ENCODE measurements at regions not wholly inside any gene's neighbourhood (a gene's known extent, or its start where the extent isn't known, plus 50 kb on each side); places are given as distances from the start of the nearest gene placed in this dataset.

DNA sequence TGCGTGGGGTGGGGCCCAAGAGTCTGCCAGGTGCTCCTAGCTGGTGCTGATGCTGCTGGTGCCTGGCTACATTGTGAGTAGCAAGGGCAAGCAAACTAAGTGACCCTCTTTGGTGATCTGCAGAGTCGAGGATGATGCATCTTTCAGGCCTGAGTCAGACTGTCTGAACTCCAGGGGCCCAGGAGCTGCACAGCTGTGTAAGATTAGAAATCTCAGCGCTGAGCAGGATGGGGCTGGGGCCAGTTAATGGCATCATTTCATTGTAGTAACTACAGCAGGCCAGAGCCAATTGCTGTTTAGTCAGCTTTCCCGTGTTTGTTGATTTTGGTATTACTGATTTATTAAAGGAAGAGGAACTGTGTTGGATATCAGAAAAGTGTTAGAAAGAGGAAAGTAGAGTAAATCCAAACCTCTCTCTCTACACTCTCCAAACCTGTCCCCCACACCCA, 365.2 kb downstream of the PAX1 start:
- DNase-seq (ENCODE audit: extremely low read depth, insufficient read length), result no peak
- TF ChIP-seq, protein P1, sequence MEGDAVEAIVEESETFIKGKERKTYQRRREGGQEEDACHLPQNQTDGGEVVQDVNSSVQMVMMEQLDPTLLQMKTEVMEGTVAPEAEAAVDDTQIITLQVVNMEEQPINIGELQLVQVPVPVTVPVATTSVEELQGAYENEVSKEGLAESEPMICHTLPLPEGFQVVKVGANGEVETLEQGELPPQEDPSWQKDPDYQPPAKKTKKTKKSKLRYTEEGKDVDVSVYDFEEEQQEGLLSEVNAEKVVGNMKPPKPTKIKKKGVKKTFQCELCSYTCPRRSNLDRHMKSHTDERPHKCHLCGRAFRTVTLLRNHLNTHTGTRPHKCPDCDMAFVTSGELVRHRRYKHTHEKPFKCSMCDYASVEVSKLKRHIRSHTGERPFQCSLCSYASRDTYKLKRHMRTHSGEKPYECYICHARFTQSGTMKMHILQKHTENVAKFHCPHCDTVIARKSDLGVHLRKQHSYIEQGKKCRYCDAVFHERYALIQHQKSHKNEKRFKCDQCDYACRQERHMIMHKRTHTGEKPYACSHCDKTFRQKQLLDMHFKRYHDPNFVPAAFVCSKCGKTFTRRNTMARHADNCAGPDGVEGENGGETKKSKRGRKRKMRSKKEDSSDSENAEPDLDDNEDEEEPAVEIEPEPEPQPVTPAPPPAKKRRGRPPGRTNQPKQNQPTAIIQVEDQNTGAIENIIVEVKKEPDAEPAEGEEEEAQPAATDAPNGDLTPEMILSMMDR (IDR thresholded peaks at IDR 0.05; ENCODE audit: insufficient read depth, low read length, poor library complexity, severe bottlenecking), result no peak
- Histone ChIP-seq H3K27me3 (replicated peaks; ENCODE audit: control insufficient read depth, insufficient read depth, low read length) (no peaks in the 10 kb centered on the region), H3K4me3 (replicated peaks; ENCODE audit: low read depth, low read length) (no peak overlapping the region), H3K36me3 (ENCODE audit: control insufficient read depth, insufficient read depth, low read length) (no peaks in the 10 kb centered on the region)

DNA sequence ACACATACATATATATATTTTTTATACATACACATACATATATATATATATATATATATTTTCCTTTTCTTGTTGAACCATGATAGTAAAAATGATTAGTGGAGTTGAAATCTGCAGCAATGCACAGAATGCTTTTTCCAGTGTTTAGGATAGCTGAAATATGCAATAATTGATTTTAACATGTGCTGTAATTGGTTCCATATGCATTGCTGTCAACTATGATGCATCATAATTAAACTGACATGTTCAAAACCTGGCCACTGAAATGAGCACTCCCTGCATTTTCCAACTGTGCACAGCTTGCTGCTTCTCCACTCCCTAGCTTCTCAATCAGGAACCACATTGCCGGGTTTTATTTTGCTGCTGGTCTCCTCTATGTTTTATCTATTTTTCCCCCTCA, 358.3 kb downstream of the PAX1 start:
- H3K36me3 ChIP-seq (ENCODE audit: control insufficient read depth, insufficient read depth, low read length), result no peaks in the 10 kb centered on the region
- H3K4me3 ChIP-seq (replicated peaks; ENCODE audit: low read depth, low read length), result no peak overlapping the region
- TF ChIP-seq, protein P1 (IDR thresholded peaks at IDR 0.05; ENCODE audit: insufficient read depth, low read length, poor library complexity, severe bottlenecking), result no peak
- no peaks in the 10 kb centered on the region for H3K27me3 ChIP-seq (replicated peaks; ENCODE audit: control insufficient read depth, insufficient read depth, low read length)
- DNase-seq (ENCODE audit: extremely low read depth, insufficient read length), result no peak

DNA sequence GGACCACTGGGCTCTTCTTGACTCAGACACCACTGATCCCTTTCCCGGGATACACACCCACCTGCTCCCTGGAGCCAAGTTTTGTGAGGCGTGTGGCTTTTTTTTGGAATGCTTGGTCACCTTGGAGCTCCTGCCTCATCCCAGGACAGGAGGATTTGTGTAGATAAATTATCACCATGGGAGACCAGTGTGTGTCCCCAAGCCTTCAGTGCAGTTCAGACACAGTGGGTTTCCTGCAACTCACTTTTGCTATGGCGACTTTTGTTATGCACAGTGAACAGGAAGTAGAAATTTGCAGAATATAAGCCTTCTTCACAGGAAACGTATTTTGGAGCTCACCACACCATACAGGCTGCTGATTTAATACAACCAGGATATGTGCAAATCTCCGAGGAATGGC, 357.4 kb downstream of the PAX1 start:
- H3K27me3 ChIP-seq (replicated peaks; ENCODE audit: control insufficient read depth, insufficient read depth, low read length), result no peaks in the 10 kb centered on the region
- H3K4me3 ChIP-seq (replicated peaks; ENCODE audit: low read depth, low read length), result no peak overlapping the region
- H3K36me3 ChIP-seq (ENCODE audit: control insufficient read depth, insufficient read depth, low read length), result no peaks in the 10 kb centered on the region
- TF ChIP-seq, protein P1 (IDR thresholded peaks at IDR 0.05; ENCODE audit: insufficient read depth, low read length, poor library complexity, severe bottlenecking), result no peak
- no peak for DNase-seq (ENCODE audit: extremely low read depth, insufficient read length)

DNA sequence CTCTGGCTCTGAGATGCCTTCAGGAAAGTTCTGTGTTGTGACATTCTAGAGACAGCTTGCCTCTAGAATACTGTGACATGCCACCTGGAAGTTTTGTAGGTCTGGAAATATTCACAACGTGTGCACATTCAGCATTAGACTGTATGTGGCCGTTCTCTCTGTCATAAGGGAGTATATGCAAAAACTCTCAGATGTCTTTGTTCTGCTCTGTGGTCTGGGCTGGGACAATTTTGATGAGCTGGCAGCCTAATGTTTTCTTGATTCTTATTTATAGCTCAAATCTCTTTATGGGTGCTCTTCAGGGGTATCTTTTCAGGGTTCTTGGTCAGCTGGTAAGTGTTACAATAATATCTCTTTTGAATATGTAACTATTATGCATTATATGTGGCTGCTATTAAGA, 355.1 kb downstream of the PAX1 start:
- H3K36me3 ChIP-seq (ENCODE audit: control insufficient read depth, insufficient read depth, low read length), result no peaks in the 10 kb centered on the region
- no peaks in the 10 kb centered on the region for H3K27me3 ChIP-seq (replicated peaks; ENCODE audit: control insufficient read depth, insufficient read depth, low read length)
- no peak for DNase-seq (ENCODE audit: extremely low read depth, insufficient read length)
- TF ChIP-seq, protein P1 (IDR thresholded peaks at IDR 0.05; ENCODE audit: insufficient read depth, low read length, poor library complexity, severe bottlenecking), result no peak
- no peak overlapping the region for H3K4me3 ChIP-seq (replicated peaks; ENCODE audit: low read depth, low read length)

DNA sequence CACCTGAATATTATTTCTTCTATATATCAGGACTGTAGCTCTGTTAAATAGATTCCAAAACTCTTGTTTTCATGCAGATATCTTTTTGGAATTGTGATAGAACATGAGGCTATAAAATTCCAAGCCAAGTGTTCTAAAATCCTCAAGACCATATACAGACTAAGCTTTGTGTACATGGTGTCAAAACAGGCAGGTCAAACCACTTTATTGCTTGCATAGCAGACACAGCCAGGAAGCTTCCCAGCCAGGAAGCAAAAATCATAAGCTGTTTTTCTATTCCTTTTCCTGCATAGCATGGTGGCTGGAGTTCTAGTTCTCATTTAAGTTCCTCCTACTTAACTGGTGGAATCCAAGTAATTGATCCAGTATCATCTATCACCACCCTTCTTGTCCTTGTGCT, 353.3 kb downstream of the PAX1 start:
- Histone ChIP-seq H3K4me3 (replicated peaks; ENCODE audit: low read depth, low read length) (no peak overlapping the region), H3K36me3 (ENCODE audit: control insufficient read depth, insufficient read depth, low read length) (no peaks in the 10 kb centered on the region), H3K27me3 (replicated peaks; ENCODE audit: control insufficient read depth, insufficient read depth, low read length) (no peaks in the 10 kb centered on the region)
- DNase-seq (ENCODE audit: extremely low read depth, insufficient read length), result no peak
- TF ChIP-seq, protein P1 (IDR thresholded peaks at IDR 0.05; ENCODE audit: insufficient read depth, low read length, poor library complexity, severe bottlenecking), result no peak

DNA sequence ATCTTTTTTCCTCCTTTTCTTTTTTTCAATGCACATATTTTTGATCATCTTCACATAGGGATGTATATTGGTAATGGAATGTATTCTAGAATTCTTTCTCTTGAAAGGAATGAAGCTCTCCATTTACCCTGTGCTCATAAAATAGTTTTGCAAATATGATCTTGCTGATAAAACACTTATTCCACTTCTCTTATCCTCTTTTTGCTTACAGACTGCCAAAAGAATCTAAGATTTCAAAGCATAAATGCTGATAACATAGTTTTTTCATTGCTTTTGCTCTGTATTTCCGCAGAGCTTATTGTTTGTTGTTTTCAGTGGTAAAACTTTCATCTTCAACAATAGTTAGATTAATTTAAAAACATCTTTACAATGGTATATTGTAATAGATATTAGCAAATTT, 350.5 kb downstream of the PAX1 start:
- no peak for DNase-seq (ENCODE audit: extremely low read depth, insufficient read length)
- Histone ChIP-seq H3K27me3 (replicated peaks; ENCODE audit: control insufficient read depth, insufficient read depth, low read length) (no peaks in the 10 kb centered on the region), H3K4me3 (replicated peaks; ENCODE audit: low read depth, low read length) (no peak overlapping the region), H3K36me3 (ENCODE audit: control insufficient read depth, insufficient read depth, low read length) (no peaks in the 10 kb centered on the region)
- TF ChIP-seq, protein P1 (IDR thresholded peaks at IDR 0.05; ENCODE audit: insufficient read depth, low read length, poor library complexity, severe bottlenecking), result no peak

All from GM06990 (cell line).